GM19240 (cell line): ENCODE measurements at regions not wholly inside any gene's neighbourhood (a gene's known extent, or its start where the extent isn't known, plus 50 kb on each side); places are given as distances from the start of the nearest gene placed in this dataset.

Experiments
- DNase-seq: peaks from one replicate; pipeline ENCODE4 v3.0.0; 2011; ENCODE audit warnings: low spot score; ENCODE audit not compliant: insufficient read length

DNA sequence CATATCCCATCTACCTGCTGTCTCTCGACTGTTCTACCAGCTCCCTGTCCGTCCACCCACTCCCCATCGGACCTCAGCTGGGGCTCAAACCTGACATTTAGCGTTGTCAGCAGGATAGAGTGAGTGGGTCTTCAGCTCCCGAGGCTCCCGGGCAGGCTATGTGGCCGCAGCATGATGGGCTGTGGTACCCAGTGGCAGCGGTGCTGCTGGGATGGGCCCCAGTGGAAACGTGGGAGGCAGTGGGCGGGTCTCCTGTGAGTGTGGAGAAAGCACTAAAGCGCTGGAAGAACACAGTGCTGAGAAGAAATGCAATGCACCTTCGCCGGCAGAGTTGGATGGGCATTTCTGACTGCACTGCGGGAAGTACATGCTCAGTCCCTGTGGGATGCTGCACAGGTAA, 204.8 kb upstream of the SYT4 start:
- no peak for DNase-seq

DNA sequence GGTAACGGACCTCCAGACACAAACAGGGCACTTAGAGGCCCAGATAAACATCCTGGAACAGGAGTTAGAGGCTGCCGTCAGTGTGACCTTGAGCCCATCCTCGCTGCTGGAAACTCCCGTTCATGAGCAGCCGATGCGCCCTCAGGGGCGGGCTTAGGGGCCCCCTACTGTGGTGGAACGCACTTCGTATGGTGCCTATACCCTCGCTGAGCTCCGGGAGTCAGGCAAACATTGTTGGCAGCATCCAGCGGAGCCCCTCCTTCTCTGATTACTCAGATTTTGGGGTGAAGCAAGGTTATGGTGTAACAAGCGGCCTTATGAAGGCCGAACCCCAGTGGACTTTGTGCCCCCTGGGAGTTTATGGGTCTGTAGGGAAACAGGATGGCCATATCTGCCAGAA, 205.3 kb upstream of the SYT4 start:
- no peak for DNase-seq

DNA sequence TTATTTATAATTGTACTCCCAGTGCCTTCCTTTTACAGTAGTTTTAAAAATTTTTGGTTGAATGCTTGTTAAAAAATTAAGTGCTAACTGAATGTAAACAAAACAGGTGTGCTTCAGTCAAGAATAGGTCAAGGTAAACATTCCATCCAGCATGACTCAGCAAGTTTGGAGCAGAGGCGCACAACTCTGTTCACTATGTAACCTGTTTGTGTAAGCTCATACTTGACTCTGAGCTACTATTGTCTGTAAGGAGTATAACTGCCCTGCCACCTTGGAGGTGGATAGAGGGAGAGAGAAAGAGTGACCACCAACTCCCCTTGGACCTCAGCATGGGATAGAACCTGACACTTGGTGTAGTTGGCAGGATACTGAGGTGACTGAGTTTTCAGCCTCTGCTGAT, 207.4 kb upstream of the SYT4 start:
- DNase-seq: no peak

DNA sequence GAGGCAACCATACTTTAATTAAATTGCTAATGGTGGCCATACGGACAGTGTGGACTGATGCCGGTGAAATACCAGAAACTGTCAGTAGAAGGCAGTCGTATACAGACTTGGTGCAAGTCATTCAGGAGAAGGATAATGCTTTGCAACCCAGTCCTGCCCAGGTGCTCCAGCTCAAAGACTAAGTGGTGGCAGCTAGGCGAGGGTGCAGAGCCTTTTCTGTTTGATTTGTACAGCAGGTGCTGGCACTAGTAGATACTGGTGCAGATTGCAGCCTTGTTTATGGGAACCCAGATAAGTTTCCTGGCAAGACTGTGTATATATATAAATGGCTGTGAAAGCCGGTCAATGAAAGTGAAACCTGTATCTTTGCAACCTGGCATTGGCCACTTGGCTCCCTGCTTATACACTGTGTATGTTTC, 208.3 kb upstream of the SYT4 start:
- DNase-seq: no peak

DNA sequence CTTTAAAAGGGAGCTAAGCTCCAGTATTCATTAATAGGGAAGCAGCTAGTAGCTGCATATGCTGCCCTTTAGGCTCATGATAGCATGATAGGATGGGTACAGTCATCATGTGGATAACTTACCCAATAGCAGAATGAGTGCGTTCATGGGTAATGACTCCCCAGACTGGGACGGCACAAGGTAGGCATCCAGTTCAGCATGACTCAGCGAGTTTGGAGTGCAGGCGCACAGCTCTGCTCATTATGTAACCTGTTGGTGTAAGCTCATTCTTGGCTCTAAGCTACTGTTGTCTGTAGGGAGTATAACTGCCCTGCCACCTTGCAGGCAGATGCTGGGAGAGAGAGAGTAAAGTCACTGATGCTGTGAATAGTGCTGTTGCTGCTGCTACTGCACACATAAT, 209.2 kb upstream of the SYT4 start:
- DNase-seq: no peak

DNA sequence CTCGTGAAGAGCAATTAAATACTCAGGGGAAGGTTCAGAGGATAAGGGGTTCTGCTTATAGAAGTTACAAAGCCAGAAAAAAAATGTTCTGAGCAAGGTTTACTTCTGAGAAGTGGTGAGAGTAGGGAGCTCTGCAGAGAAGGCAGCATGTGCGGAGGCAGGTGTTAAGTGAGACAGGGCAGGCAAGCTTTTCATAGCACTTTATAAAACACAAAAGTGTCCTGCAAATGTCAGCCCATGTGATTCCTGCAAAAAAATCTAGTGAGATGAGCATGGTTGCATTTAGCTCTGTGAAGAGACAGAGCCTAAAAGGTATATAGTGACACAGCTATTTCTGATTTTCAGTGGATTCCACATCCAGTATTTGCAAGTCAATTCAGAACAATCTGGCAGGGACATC, 223.8 kb upstream of the SYT4 start:
- DNase-seq: no peak

DNA sequence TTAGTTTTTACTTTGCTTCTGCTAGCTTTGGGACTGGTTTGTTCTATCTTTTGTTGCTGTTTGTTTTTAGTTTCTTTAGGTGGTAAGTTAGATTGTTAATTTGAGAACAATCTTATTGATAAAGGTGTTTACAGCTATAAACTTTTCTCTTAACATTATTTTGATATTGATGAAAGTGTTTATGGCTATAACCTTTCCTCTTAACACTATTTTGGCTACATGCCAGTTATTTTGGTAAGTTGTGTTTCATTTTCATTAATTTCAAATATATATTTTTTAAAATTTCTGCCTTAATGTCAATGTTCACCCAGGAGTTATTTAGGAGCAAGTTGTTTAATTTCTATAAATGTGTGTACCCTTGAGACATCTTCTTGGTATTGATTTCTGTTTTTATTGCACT, 229.6 kb upstream of the SYT4 start:
- no peak for DNase-seq

DNA sequence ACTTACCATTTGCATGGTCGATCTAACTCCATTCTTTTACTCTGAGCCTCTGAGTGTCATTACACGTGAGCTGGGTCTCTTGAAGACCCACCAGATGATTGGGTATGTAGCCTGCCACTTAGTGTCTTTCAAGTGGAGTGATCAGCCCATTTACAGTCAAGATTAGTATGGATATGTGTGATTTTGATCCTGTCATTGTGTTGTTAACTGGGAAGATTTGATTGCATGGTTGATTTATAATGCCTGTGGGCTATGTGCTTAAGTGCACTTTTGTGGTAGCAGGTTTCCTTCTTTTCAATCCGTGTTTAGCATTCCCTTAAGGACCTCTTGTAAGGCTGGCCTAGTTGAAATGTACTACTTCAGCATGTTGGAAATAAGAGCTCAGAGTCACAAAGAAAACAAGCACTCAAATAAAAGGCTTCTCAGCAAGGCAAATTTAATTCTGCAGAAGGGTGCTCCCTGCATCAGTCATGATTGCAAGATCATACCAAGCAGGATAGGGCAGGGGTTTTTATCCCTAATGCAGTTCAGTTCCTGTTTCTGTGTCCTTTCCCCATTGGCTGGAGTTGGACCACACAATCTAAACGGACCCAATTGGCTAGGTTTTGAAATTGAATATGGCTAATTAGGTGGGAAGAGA, 230.7 kb upstream of the SYT4 start:
- DNase-seq: no peak

DNA sequence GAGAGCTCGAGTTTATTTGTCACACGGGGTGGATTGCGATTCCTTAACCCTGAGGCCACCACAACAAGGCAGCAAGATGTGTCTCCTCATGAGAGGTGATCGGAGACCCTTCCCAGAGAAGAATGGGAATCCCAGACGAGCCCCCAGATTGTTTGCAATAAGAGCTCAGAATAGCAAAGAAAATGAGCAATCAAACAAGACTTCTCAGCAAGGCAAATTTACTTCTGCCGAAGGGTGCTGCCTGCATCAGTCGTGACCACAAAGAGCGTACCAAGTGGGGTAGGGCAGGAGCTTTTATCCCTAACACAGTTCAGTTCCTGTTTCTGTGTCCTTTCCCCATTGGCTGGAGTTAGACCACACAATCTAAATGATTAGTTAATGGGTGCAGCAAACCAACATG, 237.5 kb upstream of the SYT4 start:
- DNase-seq: no peak

DNA sequence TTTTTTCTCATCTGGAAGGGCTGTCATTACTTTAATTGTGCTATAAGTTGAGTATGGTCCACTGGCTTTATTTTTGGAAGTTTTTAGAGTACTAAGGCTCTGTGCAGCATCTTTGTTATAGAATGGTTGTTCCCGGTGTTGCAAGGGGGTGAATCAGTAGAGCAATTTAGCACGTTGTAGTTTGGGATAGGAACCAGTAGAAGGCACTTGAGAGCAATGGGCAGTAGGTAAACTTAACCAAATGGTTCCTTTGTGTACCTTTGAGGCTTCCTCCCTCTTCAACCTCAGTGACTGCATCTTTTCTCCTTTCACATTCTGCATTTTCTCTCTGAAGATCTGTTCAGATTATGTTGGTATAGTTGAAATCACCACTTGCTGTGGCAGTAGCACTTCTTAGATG, 238.2 kb upstream of the SYT4 start:
- no peak for DNase-seq

DNA sequence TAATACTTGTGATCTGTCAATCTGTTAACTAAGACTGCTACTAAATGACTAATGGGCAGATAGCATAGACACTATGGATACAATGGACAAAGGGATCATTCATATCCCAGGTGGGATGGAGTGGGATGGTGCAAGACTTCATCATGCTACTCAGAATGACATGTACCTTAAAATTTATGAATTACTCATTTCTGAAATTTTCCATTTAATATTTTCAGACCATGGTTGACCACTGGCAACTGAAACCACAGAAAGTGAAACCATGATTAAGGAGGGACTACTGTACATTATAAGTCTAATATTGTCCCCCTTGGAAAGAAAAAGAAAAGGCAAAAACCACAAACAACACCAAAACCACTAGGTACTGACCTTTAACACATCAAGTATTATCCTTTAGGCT, 247.0 kb upstream of the SYT4 start:
- DNase-seq: no peak

DNA sequence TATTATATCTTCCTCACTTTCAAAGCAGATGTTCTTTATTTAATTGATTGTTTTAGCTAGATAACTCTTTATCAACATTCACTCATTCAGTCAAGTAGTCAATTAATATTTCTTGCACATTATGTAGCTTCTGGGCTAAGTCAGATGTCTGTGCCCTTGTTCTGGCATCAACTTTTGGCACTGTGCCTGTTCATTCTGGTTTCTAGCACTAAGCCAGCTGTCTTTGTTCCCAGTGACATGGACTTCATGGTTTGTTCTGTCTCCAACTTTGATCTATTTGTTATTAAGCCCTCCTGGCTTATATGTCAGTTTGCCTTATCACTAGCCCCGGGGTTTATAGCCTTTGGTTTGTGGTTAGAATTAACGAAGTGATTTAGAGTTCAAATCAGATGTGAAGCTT, 247.9 kb upstream of the SYT4 start:
- no peak for DNase-seq

DNA sequence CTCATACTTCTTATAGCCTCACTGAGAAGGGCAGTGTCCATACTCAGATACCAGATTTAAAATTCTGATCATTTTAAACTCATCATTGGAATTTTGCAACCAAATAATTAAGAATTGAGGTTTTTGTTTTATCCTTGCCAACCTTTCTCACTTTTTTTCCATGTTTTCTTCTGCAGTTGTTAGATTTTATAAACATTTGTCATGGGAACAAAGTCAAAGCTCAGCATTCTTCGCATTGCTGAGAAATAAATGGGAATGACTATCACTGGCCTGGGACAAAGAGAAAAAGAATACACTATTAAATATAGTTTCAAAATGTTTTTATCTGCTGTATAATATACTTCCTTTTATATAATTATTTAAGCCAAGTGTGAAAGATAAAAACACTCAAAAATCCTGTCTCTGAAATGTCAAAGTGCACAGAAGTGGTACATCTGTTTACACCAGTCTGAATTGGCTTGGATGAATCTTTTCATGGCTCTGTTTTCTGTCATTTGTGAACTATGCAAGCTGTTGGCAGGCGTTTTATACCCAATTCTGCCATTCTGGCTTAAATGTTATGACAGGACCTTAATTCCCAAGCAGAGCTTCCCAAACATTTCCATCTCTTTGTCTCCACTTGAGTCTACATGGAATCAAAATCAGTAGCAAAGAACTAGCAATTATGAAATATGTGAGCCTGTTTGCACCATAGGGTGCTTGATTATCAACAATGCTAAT, 249.3 kb upstream of the SYT4 start:
- DNase-seq: no peak

DNA sequence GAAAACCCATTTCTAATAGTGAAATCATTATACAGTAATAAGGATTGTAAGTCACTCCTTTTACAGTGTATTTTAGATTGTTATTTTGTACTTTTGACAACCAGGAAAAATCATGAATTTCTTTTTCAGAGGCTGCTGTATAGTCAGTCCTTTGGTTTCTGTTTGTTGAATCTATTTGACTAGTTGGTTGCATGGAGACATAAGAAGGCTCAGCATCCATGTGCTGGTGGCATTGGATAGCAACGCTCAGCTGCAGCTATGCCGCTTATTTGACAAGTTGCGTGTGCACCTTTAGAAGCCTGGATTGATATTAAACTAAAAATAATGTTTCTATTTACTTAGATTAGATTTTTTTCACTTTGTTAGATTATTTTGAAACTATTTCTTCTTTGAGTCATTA, 254.1 kb upstream of the SYT4 start:
- DNase-seq: no peak

DNA sequence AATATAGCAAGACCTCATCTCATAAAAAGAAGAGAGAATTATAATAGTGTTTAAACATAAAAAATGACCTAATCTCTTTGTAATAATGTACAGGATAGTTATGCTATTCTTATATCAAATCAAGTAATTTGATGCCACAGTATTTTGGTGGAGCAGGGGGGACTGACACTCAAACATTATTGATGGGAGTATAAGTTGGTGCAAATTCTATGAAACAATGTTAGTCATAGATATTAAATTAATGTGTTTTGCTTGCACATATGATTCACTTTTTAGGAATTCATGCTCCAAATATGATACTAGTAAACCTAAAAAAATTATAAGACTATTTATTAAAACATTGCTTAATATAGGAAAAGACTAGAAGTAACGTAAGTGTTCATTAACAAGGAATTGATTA, 256.1 kb upstream of the SYT4 start:
- no peak for DNase-seq

DNA sequence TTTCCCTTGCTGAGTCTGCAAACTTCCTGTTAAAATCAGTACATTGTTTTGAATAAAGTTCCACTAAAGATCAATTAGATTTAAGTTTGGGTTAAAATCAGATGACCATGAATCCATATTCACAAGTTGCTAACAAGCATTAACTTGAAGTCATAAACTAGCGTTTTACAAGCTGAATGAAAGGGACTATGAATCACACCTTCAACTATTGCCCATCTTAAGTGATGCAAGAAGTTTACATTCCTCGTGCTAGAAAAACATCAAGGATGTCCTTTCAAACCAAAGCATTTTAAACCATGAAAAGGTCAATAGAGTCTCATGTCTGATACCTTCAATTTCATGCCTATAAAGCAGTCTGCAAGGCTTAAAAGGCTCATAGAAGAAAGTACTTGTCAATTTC, 257.2 kb upstream of the SYT4 start:
- DNase-seq: no peak

DNA sequence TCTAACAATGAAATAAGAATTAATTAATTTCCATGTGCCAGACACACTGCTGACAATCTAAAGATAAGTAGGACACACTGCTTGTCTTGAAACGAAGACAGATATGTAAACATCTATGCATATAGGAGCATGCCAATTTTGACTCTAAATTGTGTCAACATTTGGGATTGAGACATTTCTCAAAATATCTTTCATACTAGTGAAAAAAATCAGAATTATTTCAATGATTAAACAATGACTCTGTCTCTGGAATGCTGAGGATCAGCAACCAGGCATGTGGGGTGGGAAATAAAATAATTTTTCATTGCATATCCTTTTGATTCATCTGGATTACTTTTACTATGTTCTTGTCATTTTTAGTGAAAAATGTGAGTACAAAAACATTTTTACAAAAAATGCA, 262.6 kb upstream of the SYT4 start:
- DNase-seq: no peak

DNA sequence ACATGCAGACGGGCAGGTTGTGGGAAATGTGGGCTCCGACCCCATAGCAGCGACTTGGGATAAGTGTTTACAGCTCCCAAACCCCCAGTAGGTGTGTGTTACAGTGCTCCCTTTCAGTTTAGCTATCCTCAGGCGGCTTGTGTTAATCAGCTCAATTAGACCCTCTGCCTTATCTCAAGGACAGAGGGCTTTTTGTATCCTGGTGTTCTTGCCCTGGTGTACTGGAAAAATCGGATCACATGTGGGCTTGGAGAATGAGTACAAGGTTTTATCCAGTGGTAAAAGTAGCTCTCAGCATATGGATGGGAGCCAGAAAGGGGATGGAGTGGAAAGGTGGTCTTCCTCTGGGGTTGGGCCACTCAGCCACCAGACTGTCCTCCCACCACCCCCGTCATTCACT, 264.7 kb upstream of the SYT4 start:
- DNase-seq: no peak

DNA sequence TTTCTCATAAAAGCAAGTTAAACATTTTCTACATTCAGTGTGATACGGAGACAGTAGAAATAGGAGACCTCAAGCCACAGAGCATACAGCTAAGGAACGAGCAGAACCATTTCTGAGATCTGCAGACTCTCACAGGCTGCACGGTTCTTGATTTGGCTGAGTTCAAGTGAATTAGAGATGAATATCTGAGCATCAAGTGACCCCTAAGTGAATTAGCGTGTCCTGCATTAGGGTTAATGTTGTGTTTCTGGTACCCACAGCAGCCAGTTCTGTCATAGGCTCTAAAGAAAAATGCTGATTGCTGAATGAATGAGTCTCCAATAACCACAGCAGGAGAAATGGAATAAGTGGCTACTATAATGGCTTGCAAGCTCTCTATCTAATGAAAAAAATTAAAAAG, 265.9 kb upstream of the SYT4 start:
- no peak for DNase-seq

DNA sequence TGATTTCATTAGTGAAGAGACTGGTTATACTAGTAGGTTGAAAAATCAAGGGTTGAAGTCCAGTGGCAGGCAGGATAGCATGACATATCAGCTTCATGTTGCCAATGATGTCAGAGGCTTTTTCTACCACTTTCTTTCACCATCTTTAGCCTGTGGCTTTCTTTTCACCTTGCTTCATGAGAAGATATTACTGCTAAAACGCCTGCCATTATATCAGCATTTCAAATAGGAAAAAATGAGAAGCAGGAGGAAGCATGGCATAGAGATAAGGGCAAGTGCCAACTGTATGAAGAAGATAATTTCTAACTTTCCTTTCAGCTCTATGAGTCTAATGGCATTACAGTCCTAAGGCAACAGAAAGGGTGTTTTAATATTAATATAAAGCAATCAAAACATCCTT, 270.2 kb upstream of the SYT4 start:
- DNase-seq: no peak

DNA sequence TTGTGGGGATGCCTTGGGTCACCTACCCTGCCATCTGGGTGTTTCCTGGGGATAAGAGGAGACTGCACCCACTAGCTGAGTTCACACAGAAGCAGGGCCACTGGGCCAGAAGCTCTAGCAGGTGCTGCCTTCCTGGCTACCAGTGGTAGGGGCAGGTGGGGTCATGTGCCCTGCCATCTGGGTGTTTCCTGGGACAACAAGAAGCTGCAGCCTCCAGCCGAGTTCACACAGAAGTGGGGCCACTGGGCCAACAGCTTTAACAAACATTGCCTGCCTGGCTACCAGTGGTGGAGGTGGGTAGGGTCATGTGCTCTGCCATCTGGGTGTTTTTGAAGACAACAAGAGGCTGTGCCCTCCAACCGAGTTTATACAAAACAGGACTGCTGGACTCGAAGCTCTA, 282.2 kb upstream of the SYT4 start:
- no peak for DNase-seq

DNA sequence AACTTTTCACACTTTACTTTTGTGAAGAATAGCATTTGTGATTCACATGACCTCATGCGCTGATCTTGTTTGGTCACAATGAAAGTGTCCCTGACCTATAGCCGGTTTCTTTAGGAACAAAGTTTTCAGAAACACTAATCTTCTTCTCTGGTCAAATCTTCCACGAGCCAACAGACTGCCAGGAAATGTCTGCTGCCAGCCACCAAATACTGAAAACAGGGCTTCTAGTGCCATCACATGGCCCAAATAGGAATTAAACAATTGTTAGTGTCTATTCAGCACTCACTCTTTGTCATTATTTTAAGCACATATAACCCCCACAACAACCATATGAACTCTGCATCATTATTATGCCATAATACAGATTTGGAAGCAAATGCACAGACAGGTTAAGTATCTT, 286.5 kb upstream of the SYT4 start:
- no peak for DNase-seq

DNA sequence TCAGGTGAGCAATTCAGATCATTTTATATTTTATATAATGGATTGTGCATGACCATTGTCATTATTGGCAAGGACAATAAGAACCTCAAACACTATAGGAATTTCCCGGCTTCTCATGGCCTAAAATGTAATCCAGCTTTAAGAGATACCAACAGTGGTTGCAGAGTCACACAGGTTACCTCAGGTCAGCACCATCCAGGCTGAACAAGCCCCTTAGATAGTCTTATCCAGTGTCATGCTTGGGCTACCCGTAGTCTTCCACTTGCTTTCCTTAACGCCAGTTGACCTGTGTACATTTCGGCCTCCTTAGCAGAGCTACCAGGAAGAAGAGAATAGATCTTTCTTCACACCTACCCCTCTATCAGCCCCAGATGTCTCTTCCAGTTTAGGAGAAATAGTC, 293.3 kb upstream of the SYT4 start:
- DNase-seq: no peak
